HEK293T (cell line): ENCODE measurements at regions not wholly inside any gene's neighbourhood (a gene's known extent, or its start where the extent isn't known, plus 50 kb on each side); places are given as distances from the start of the nearest gene placed in this dataset.

Experiments
- TARDBP ChIP-seq: fragments of 450-650 bp; IDR thresholded peaks from 2 replicates; pipeline ENCODE4 v1.6.1; 2016
- ZNF384 ChIP-seq: fragments of 450-650 bp; IDR thresholded peaks from 2 replicates; pipeline ENCODE4 v1.6.1; 2016

DNA sequence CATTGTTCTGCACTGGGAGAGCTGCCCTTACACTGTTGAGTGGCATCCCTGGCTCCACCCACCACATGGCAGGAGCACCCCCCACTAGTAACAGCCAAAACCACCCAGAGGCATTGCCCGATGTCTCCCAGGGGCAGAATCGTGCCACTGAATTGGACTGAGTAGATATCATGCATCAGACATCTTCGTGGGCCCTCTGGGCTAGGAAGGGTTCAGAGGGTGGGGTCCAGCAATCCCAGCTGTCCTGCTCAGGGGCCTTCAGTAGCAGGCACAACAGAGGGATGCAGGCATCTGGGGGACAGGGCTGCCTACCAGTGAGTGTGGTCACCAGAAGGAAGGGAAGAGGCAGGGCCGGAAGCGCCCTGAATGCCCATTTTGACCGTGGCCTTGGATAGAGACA is 119.7 kb upstream of the PPP2R2D start:
- TF ChIP-seq TARDBP (no peak), ZNF384 (no peak)
